ENCODE measurements at regions not wholly inside any gene's neighbourhood (a gene's known extent, or its start where the extent isn't known, plus 50 kb on each side); places are given as distances from the start of the nearest gene placed in this dataset.
"Not testable (repeated sequence)": the region's sequence is repeated elsewhere in the genome, so short reads cannot be mapped to it uniquely, and the experiment has no call there.

GRCh38 chr18:60245096-60245495 is 127.5 kb downstream of the MC4R start:
- H3K4me1 ChIP-seq: no peaks in the 10 kb centered on the region
- no peaks in the 10 kb centered on the region for H3K4me1 Mint-ChIP-seq
- TF ChIP-seq EZH2 (IDR thresholded peaks at IDR 0.05) (no peak), EZH2phosphoT487 (IDR thresholded peaks at IDR 0.05) (no peak), CTCF (IDR thresholded peaks at IDR 0.05) (no peak)
- H2AFZ ChIP-seq (replicated peaks): no peak overlapping the region
- no peaks in the 10 kb centered on the region for H4K20me1 ChIP-seq (ENCODE audit: low read depth)
- no peak for DNase-seq (ENCODE audit: low spot score)
- H3K9me3 ChIP-seq (ENCODE audit: low read depth): no peaks in the 10 kb centered on the region
- no peaks in the 10 kb centered on the region for H3K79me2 ChIP-seq (ENCODE audit: low read depth)
- no peak overlapping the region for H3K4me3 Mint-ChIP-seq
- no peak overlapping the region for H3K27ac Mint-ChIP-seq
- no peaks in the 10 kb centered on the region for H3K9me3 Mint-ChIP-seq
- no peaks in the 10 kb centered on the region for H3K36me3 Mint-ChIP-seq
- no peak overlapping the region for H3K27ac ChIP-seq
- no peaks in the 10 kb centered on the region for H3K27me3 ChIP-seq
- H3F3A ChIP-seq (ENCODE audit: low read depth): no peaks in the 10 kb centered on the region
- H3K4me3 ChIP-seq: no peak overlapping the region
- H3K27me3 Mint-ChIP-seq (ENCODE audit: insufficient read depth, low read depth): peaks cover 3% of the 10 kb centered on the region
- no peak overlapping the region for H3K9ac ChIP-seq
- H3K4me2 ChIP-seq: no peak overlapping the region
- no peaks in the 10 kb centered on the region for H3K36me3 ChIP-seq

- H3K9ac ChIP-seq; H3K4me1 Mint-ChIP-seq; DNase-seq (ENCODE audit: low spot score); H3F3A ChIP-seq (ENCODE audit: low read depth); H3K27ac Mint-ChIP-seq; H3K9me3 ChIP-seq (ENCODE audit: low read depth); H3K4me1 ChIP-seq; H4K20me1 ChIP-seq (ENCODE audit: low read depth); H2AFZ ChIP-seq (replicated peaks); H3K4me2 ChIP-seq; H3K27me3 Mint-ChIP-seq (ENCODE audit: insufficient read depth, low read depth); H3K36me3 Mint-ChIP-seq; H3K27ac ChIP-seq; H3K4me3 ChIP-seq; H3K4me3 Mint-ChIP-seq; H3K27me3 ChIP-seq; H3K9me3 Mint-ChIP-seq; H3K36me3 ChIP-seq; H3K79me2 ChIP-seq (ENCODE audit: low read depth): not testable (repeated sequence)
These were observed 133.4 kb downstream of the MC4R start for GRCh38 chr18:60239024-60239710.

GRCh38 chr18:60235164-60235563 is 137.4 kb downstream of the MC4R start:
- no peak for DNase-seq (ENCODE audit: low spot score)
- no peaks in the 10 kb centered on the region for H3F3A ChIP-seq (ENCODE audit: low read depth)
- Mint-ChIP-seq H3K4me1 (no peaks in the 10 kb centered on the region), H3K9me3 (no peaks in the 10 kb centered on the region), H3K4me3 (no peak overlapping the region), H3K27me3 (ENCODE audit: insufficient read depth, low read depth) (no peaks in the 10 kb centered on the region), H3K27ac (no peak overlapping the region), H3K36me3 (no peaks in the 10 kb centered on the region)
- H3K9ac ChIP-seq: no peak overlapping the region
- H3K4me1 ChIP-seq: no peaks in the 10 kb centered on the region
- no peaks in the 10 kb centered on the region for H3K79me2 ChIP-seq (ENCODE audit: low read depth)
- no peak overlapping the region for H2AFZ ChIP-seq (replicated peaks)
- H3K4me2 ChIP-seq: no peak overlapping the region
- no peak overlapping the region for H3K4me3 ChIP-seq
- no peaks in the 10 kb centered on the region for H3K36me3 ChIP-seq
- no peaks in the 10 kb centered on the region for H4K20me1 ChIP-seq (ENCODE audit: low read depth)
- no peak overlapping the region for H3K27ac ChIP-seq
- TF ChIP-seq CTCF (IDR thresholded peaks at IDR 0.05): no peak
- TF ChIP-seq EZH2 (IDR thresholded peaks at IDR 0.05): no peak
- TF ChIP-seq EZH2phosphoT487 (IDR thresholded peaks at IDR 0.05): no peak
- H3K27me3 ChIP-seq: no peaks in the 10 kb centered on the region
- no peaks in the 10 kb centered on the region for H3K9me3 ChIP-seq (ENCODE audit: low read depth)

- TF ChIP-seq CTCF (IDR thresholded peaks at IDR 0.05) (no peak), EZH2 (IDR thresholded peaks at IDR 0.05) (no peak), EZH2phosphoT487 (IDR thresholded peaks at IDR 0.05) (no peak)
- no peak for DNase-seq (ENCODE audit: low spot score)
- H2AFZ ChIP-seq (replicated peaks): no peak overlapping the region
- H3K4me3 Mint-ChIP-seq: no peak overlapping the region
- H3K9me3 ChIP-seq (ENCODE audit: low read depth): no peaks in the 10 kb centered on the region
- H3K27me3 ChIP-seq: no peaks in the 10 kb centered on the region
- no peak overlapping the region for H3K9ac ChIP-seq
- H3K36me3 Mint-ChIP-seq: no peaks in the 10 kb centered on the region
- no peak overlapping the region for H3K27ac ChIP-seq
- H3K9me3 Mint-ChIP-seq: no peaks in the 10 kb centered on the region
- no peaks in the 10 kb centered on the region for H4K20me1 ChIP-seq (ENCODE audit: low read depth)
- no peak overlapping the region for H3K27ac Mint-ChIP-seq
- H3K36me3 ChIP-seq: no peaks in the 10 kb centered on the region
- H3K4me1 ChIP-seq: no peaks in the 10 kb centered on the region
- no peak overlapping the region for H3K4me3 ChIP-seq
- H3F3A ChIP-seq (ENCODE audit: low read depth): no peaks in the 10 kb centered on the region
- no peak overlapping the region for H3K4me2 ChIP-seq
- no peaks in the 10 kb centered on the region for H3K79me2 ChIP-seq (ENCODE audit: low read depth)
- peaks cover 10% of the 10 kb centered on the region for H3K4me1 Mint-ChIP-seq
- H3K27me3 Mint-ChIP-seq (ENCODE audit: insufficient read depth, low read depth): no peaks in the 10 kb centered on the region
These were observed 140.0 kb downstream of the MC4R start for GRCh38 chr18:60232541-60232940.
